ENCODE measurements at regions not wholly inside any gene's neighbourhood (a gene's known extent, or its start where the extent isn't known, plus 50 kb on each side); places are given as distances from the start of the nearest gene placed in this dataset.
A peak's percentile ranks its signal among the peaks of the same experiment; 100 is the strongest.

GRCh38 chr1:67534627-67535065, 104.4 kb upstream of the SERBP1 start:
- Histone ChIP-seq H3K9me3 (ENCODE audit: control insufficient read depth in 1 of 2, insufficient read depth in 1 of 2, low read depth in 1 of 2, low read length in 2 of 2) (no peaks in the 10 kb centered on the region), H3K4me3 (replicated peaks in 1 of 2; ENCODE audit: low read depth in 1 of 2, low read length in 2 of 2) (no peak overlapping the region), H3K36me3 (ENCODE audit: control insufficient read depth in 1 of 2, insufficient read depth in 2 of 2, low read length in 2 of 2) (no peaks in the 10 kb centered on the region), H3K9ac (ENCODE audit: low read length) (no peak overlapping the region), H3K4me1 (ENCODE audit: control insufficient read depth in 1 of 2, insufficient read depth in 2 of 2, low read length in 2 of 2) (no peaks in the 10 kb centered on the region), H2AFZ (ENCODE audit: low read depth, low read length, poor library complexity, severe bottlenecking) (peak overlapping the region; percentile 63), H4K20me1 (ENCODE audit: insufficient read depth) (no peaks in the 10 kb centered on the region), H3K27me3 (ENCODE audit: insufficient read depth, low read length) (no peaks in the 10 kb centered on the region), H3K9me2 (ENCODE audit: insufficient read depth) (no peaks in the 10 kb centered on the region), H3K27ac (ENCODE audit: low read depth, low read length) (no peak overlapping the region), H3K79me2 (ENCODE audit: insufficient read depth, low read length) (no peaks in the 10 kb centered on the region), H3K4me2 (ENCODE audit: low read length) (no peak overlapping the region)
- intact Hi-C loops (cut with micrococcal nuclease), result loop anchor here (1.0 to 10.0 kb wide), 5 partner anchors 151 to 578 kb away; partner anchors contain the start of genes GADD45A and GNG12
- POLR2A ChIA-PET, result no interaction called here
- CTCF ChIA-PET, result interaction anchor here (0.6 to 5.4 kb wide), 11 partner anchors 8 to 237 kb away, joined by 3 to 149 read pairs (median 5); no protein-coding TSS in a partner anchor
- no peak for TF ChIP-seq RAD21 (IDR thresholded peaks at IDR 0.05; ENCODE audit: low read depth)
- no peak for TF ChIP-seq FOSL1 (IDR thresholded peaks at IDR 0.05; ENCODE audit: low read depth)
- TF ChIP-seq SP1 (IDR thresholded peaks at IDR 0.05; ENCODE audit: low read depth), result no peak
- TF ChIP-seq ATF3 (IDR thresholded peaks at IDR 0.05), result no peak
- TF ChIP-seq POLR2A (IDR thresholded peaks at IDR 0.05; ENCODE audit: borderline replicate concordance, extremely low read depth, insufficient read depth, insufficient read length), result no peak
- TF ChIP-seq REST (IDR thresholded peaks at IDR 0.05; ENCODE audit: low read depth), result no peak
- TF ChIP-seq SIN3A (IDR thresholded peaks at IDR 0.05; ENCODE audit: low read depth), result no peak
- TF ChIP-seq POLR2AphosphoS5 (IDR thresholded peaks at IDR 0.05; ENCODE audit: low read depth, low read length), result no peak
- no peak for TF ChIP-seq ZNF274 (IDR thresholded peaks at IDR 0.05; ENCODE audit: low read depth, low read length)
- no peak for TF ChIP-seq CBX3 (IDR thresholded peaks at IDR 0.05; ENCODE audit: low read depth)
- no peak for TF ChIP-seq EZH2phosphoT487 (IDR thresholded peaks at IDR 0.05; ENCODE audit: borderline replicate concordance)
- no peak for TF ChIP-seq EGR1 (IDR thresholded peaks at IDR 0.05; ENCODE audit: low read depth)
- TF ChIP-seq ELF1 (IDR thresholded peaks at IDR 0.05; ENCODE audit: borderline replicate concordance, low read depth), result no peak
- no peak for TF ChIP-seq EZH2 (IDR thresholded peaks at IDR 0.05)
- TF ChIP-seq ZFX (IDR thresholded peaks at IDR 0.05), result no peak
- no peak for TF ChIP-seq TCF7L2 (IDR thresholded peaks at IDR 0.05; ENCODE audit: borderline replicate concordance, extremely low read depth, insufficient read depth, insufficient read length)
- no peak for TF ChIP-seq ZBTB33 (IDR thresholded peaks at IDR 0.05; ENCODE audit: extremely low read depth, insufficient replicate concordance, low read length)
- no peak for TF ChIP-seq SRF (IDR thresholded peaks at IDR 0.05; ENCODE audit: low read depth)
- ATAC-seq (no peak), DNase-seq (ENCODE audit: low read depth, low spot score) (no peak)
- BruUV-seq (replicated peaks), result no TSS peak
- RAD21 ChIA-PET (ENCODE audit: low non-redundant PET in 1 of 2, low total read pairs in 2 of 2, uncharacterized antibody in 2 of 2, unreplicated experiment in 2 of 2), result interaction anchor here (1.2 to 2.4 kb wide), 4 partner anchors 27 to 315 kb away, joined by 3 to 17 read pairs (median 4); partner anchors contain the start of gene GADD45A (in 1 of the 2)
